ENCODE measurements at regions not wholly inside any gene's neighbourhood (a gene's known extent, or its start where the extent isn't known, plus 50 kb on each side); places are given as distances from the start of the nearest gene placed in this dataset.

DNA sequence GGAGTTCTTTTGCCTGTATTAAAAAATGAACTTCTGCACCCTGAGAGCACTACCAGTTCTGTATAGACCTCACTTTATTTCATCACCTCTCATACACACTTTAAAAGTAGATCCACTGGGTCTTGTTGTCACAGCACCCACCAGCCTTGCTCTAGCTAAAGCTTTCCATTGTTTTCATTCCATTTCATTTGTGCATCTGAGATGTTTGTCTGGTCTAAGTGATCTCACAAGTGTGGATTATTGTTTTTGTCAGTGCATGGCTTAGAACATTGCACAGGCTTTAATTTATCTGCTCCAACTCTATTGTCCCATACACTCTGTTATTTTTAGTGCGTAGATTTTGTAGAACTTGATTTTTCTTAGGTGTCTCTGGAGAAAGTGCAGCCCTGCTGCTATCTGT lies 1157.5 kb upstream of the PABPC4L start:
- TF ChIP-seq, protein P1, sequence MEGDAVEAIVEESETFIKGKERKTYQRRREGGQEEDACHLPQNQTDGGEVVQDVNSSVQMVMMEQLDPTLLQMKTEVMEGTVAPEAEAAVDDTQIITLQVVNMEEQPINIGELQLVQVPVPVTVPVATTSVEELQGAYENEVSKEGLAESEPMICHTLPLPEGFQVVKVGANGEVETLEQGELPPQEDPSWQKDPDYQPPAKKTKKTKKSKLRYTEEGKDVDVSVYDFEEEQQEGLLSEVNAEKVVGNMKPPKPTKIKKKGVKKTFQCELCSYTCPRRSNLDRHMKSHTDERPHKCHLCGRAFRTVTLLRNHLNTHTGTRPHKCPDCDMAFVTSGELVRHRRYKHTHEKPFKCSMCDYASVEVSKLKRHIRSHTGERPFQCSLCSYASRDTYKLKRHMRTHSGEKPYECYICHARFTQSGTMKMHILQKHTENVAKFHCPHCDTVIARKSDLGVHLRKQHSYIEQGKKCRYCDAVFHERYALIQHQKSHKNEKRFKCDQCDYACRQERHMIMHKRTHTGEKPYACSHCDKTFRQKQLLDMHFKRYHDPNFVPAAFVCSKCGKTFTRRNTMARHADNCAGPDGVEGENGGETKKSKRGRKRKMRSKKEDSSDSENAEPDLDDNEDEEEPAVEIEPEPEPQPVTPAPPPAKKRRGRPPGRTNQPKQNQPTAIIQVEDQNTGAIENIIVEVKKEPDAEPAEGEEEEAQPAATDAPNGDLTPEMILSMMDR (IDR thresholded peaks at IDR 0.05; ENCODE audit: low read depth, low read length, missing control alignments) = no peak
- in situ Hi-C loops (cut with HindIII; ENCODE audit: low sequenced_read_pairs) = no loop called here
- no peak overlapping the region for H3K4me3 ChIP-seq (ENCODE audit: low read depth, low read length)
- DNase-seq (ENCODE audit: low read depth) = no peak

DNA sequence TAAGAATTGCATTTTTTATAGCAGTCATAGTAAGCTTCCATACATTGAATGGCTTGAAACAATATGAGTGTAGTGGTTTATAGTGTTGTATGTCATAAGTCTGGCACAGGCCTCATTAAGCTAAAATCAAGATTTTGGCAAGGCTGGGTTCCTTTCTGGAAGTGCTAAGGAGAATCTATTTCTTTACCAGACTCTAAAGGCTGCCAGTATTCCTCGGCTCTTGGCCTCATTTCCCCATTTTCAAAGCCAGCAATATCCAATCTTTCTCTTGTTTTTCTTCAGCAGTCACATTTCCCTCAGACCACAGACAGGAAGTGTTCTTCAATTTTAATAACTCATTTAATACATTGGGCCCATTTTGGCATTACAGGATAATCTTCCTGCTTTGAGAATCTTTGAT lies 1155.5 kb upstream of the PABPC4L start:
- no peak overlapping the region for H3K4me3 ChIP-seq (ENCODE audit: low read depth, low read length)
- no peak for DNase-seq (ENCODE audit: low read depth)
- TF ChIP-seq, protein P1 (IDR thresholded peaks at IDR 0.05; ENCODE audit: low read depth, low read length, missing control alignments) = no peak
- in situ Hi-C loops (cut with HindIII; ENCODE audit: low sequenced_read_pairs) = no loop called here

DNA sequence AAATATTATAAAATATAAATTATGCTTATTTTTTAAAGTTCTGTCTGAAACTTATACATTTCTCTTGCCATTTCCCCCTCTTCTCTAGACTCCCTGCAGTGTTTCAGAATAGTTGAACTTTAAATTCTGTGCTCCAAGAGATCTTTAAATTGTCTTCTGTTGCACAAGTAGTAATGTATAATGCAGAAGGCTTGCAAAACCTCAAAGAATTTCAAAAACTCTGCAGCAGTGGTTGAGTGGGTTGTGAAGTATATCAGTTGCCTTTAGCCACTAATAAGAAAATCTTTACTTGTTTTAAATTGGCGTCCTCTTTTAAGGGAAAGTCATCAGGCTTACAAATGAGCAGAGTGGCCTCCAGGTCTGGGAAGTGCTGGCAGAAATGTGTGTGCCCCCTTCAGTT lies 1153.3 kb upstream of the PABPC4L start:
- TF ChIP-seq, protein P1 (IDR thresholded peaks at IDR 0.05; ENCODE audit: low read depth, low read length, missing control alignments) = no peak
- no peak for DNase-seq (ENCODE audit: low read depth)
- in situ Hi-C loops (cut with HindIII; ENCODE audit: low sequenced_read_pairs) = no loop called here
- no peak overlapping the region for H3K4me3 ChIP-seq (ENCODE audit: low read depth, low read length)

DNA sequence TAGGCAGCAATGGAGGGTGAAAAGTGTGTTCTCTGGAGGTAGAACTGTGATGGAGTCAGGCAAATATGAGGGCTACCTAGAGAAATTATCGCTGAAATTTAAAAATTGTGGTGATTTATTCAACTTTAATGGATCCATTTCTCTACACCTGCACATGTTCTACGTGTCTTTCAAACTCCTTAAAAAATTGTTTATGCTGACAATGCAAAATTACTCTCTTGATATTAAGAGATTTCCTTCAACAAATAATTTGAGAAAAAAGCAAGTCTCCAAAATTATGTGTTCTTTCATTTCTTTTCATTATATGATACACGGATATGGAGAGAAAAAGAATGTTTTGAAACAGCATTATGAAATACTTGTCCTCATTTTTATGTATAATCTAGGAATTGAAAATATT lies 1151.4 kb upstream of the PABPC4L start:
- TF ChIP-seq, protein P1 (IDR thresholded peaks at IDR 0.05; ENCODE audit: low read depth, low read length, missing control alignments) = no peak
- DNase-seq (ENCODE audit: low read depth) = no peak
- in situ Hi-C loops (cut with HindIII; ENCODE audit: low sequenced_read_pairs) = no loop called here
- H3K4me3 ChIP-seq (ENCODE audit: low read depth, low read length) = no peak overlapping the region

- TF ChIP-seq, protein P1 (IDR thresholded peaks at IDR 0.05; ENCODE audit: low read depth, low read length, missing control alignments) = no peak
- in situ Hi-C loops (cut with HindIII; ENCODE audit: low sequenced_read_pairs) = no loop called here
- no peak overlapping the region for H3K4me3 ChIP-seq (ENCODE audit: low read depth, low read length)
- DNase-seq (ENCODE audit: low read depth) = no peak
These were observed 1142.9 kb upstream of the PABPC4L start for GRCh38 chr4:135344492-135344891.

- TF ChIP-seq, protein P1 (IDR thresholded peaks at IDR 0.05; ENCODE audit: low read depth, low read length, missing control alignments) = no peak
- in situ Hi-C loops (cut with HindIII; ENCODE audit: low sequenced_read_pairs) = no loop called here
- no peak overlapping the region for H3K4me3 ChIP-seq (ENCODE audit: low read depth, low read length)
- no peak for DNase-seq (ENCODE audit: low read depth)
These were observed 1136.6 kb upstream of the PABPC4L start for GRCh38 chr4:135338181-135338580.

- no peak for DNase-seq (ENCODE audit: low read depth)
- in situ Hi-C loops (cut with HindIII; ENCODE audit: low sequenced_read_pairs) = no loop called here
- TF ChIP-seq, protein P1 (IDR thresholded peaks at IDR 0.05; ENCODE audit: low read depth, low read length, missing control alignments) = no peak
- no peak overlapping the region for H3K4me3 ChIP-seq (ENCODE audit: low read depth, low read length)
These were observed 1123.7 kb upstream of the PABPC4L start for GRCh38 chr4:135325264-135325663.
